GM23338 (cell line): ENCODE measurements at regions not wholly inside any gene's neighbourhood (a gene's known extent, or its start where the extent isn't known, plus 50 kb on each side); places are given as distances from the start of the nearest gene placed in this dataset.

Experiments
- ATAC-seq: fragments of 200-7000 bp; cut with Tn5 transposase; 3 replicates; pipeline ENCODE4 v1.9.1; 2020
- DNase-seq: peaks from one replicate; pipeline ENCODE4 v3.0.0-alpha.2; 2015; ENCODE audit warnings: low spot score
- H2AFZ ChIP-seq: fragments of 200-600 bp; sonication (generic); 2 replicates; pipeline ENCODE4 v1.8.0; 2016; ENCODE audit warnings: antibody characterized with exemption, mild to moderate bottlenecking, moderate library complexity
- H3F3A ChIP-seq: fragments of 200-600 bp; sonication (generic); replicated peaks from 2 replicates; pipeline ENCODE4 v1.8.0; 2017; ENCODE audit warnings: antibody characterized with exemption, mixed run types, low read depth
- H3K27ac ChIP-seq: fragments of 200-600 bp; sonication (generic); 2 replicates; pipeline ENCODE4 v1.6.1; 2016; ENCODE audit warnings: low read depth
- H3K27me3 ChIP-seq: fragments of 200-600 bp; sonication (generic); 2 replicates; pipeline ENCODE4 v1.8.0; 2016; ENCODE audit warnings: mild to moderate bottlenecking, mixed run types, moderate library complexity; ENCODE audit not compliant: insufficient read depth
- H3K36me3 ChIP-seq: fragments of 200-600 bp; sonication (generic); 2 replicates; pipeline ENCODE4 v1.8.0; 2016; ENCODE audit warnings: mild to moderate bottlenecking; ENCODE audit not compliant: insufficient read depth
- H3K4me1 ChIP-seq: fragments of 200-600 bp; sonication (generic); 2 replicates; pipeline ENCODE4 v1.8.0; 2016; ENCODE audit warnings: mild to moderate bottlenecking, moderate library complexity; ENCODE audit not compliant: insufficient read depth
- H3K4me2 ChIP-seq: fragments of 200-600 bp; sonication (generic); 2 replicates; pipeline ENCODE4 v1.7.1; 2017; ENCODE audit warnings: mixed run types
- H3K4me3 ChIP-seq: fragments of 200-600 bp; sonication (generic); 2 replicates; pipeline ENCODE4 v1.6.1; 2016; ENCODE audit warnings: mixed run types
- H3K79me2 ChIP-seq: fragments of 200-600 bp; sonication (generic); replicated peaks from 2 replicates; pipeline ENCODE4 v1.8.0; 2017; ENCODE audit warnings: mild to moderate bottlenecking; ENCODE audit not compliant: insufficient read depth
- H3K9me2 ChIP-seq: fragments of 200-600 bp; sonication (generic); 2 replicates; pipeline ENCODE4 v1.8.0; 2017; ENCODE audit not compliant: insufficient read depth
- H4K20me1 ChIP-seq: fragments of 200-600 bp; sonication (generic); replicated peaks from 2 replicates; pipeline ENCODE4 v1.8.0; 2017; ENCODE audit warnings: mild to moderate bottlenecking; ENCODE audit not compliant: insufficient read depth
- H3K27ac Mint-ChIP-seq: 2 replicates; pipeline ENCODE4 v1.8.0; 2020; ENCODE audit warnings: inconsistent platforms, mild to moderate bottlenecking, moderate library complexity, mixed read lengths
- H3K27me3 Mint-ChIP-seq: 3 replicates; pipeline ENCODE4 v1.8.0; 2022; ENCODE audit warnings: low read depth, mild to moderate bottlenecking, moderate library complexity, mixed read lengths, inconsistent platforms; ENCODE audit not compliant: insufficient read depth, poor library complexity
- H3K36me3 Mint-ChIP-seq: 3 replicates; pipeline ENCODE4 v1.8.0; 2021; ENCODE audit warnings: low read depth, mild to moderate bottlenecking, inconsistent platforms, moderate library complexity, mixed read lengths
- H3K4me1 Mint-ChIP-seq: 3 replicates; pipeline ENCODE4 v1.8.0; 2020; ENCODE audit warnings: mild to moderate bottlenecking, inconsistent platforms, mixed read lengths
- H3K4me3 Mint-ChIP-seq: 3 replicates; pipeline ENCODE4 v1.8.0; 2021; ENCODE audit warnings: moderate library complexity, mild to moderate bottlenecking, inconsistent platforms, mixed read lengths
- H3K9me3 Mint-ChIP-seq: 3 replicates; pipeline ENCODE4 v1.8.0; 2020; ENCODE audit warnings: moderate library complexity, mild to moderate bottlenecking, inconsistent platforms, mixed read lengths
- CREB1 ChIP-seq: fragments of 250-450 bp; sonication (Bioruptor Pico); IDR thresholded peaks from 2 replicates; pipeline ENCODE4 v1.5.0; 2020; ENCODE audit warnings: low read depth, mild to moderate bottlenecking, moderate library complexity
- EZH2 ChIP-seq: fragments of 200-600 bp; sonication (generic); IDR thresholded peaks from one replicate; pipeline ENCODE4 v1.8.0; 2017; ENCODE audit warnings: antibody characterized with exemption, mild to moderate bottlenecking, low read depth; ENCODE audit not compliant: unreplicated experiment
- EZH2phosphoT487 ChIP-seq: fragments of 200-600 bp; sonication (generic); IDR thresholded peaks from one replicate; pipeline ENCODE4 v1.8.1; 2018; ENCODE audit warnings: antibody characterized with exemption; ENCODE audit not compliant: unreplicated experiment
- JUNB ChIP-seq: IDR thresholded peaks from one replicate; pipeline ENCODE4 v1.6.1; 2016; ENCODE audit warnings: antibody characterized with exemption; ENCODE audit not compliant: unreplicated experiment
- NANOG ChIP-seq: IDR thresholded peaks from 2 replicates; pipeline ENCODE4 v1.6.1; 2016; ENCODE audit warnings: antibody characterized with exemption, borderline replicate concordance
- POLR2AphosphoS5 ChIP-seq: IDR thresholded peaks from 2 replicates; pipeline ENCODE4 v1.6.1; 2016; ENCODE audit warnings: antibody characterized with exemption, low read depth
- ZNF114 ChIP-seq: fragments of 250-450 bp; sonication (Bioruptor Pico); IDR thresholded peaks from 2 replicates; pipeline ENCODE4 v1.5.0; 2020; ENCODE audit warnings: mild to moderate bottlenecking, moderate library complexity
- ZNF331 ChIP-seq: fragments of 250-450 bp; sonication (Bioruptor Pico); IDR thresholded peaks from 2 replicates; pipeline ENCODE4 v1.5.0; 2020; ENCODE audit warnings: low read depth, mild to moderate bottlenecking, moderate library complexity
- TF ChIP-seq, protein P1 (sequence below): fragments of 250-450 bp; sonication (Bioruptor Pico); IDR thresholded peaks from 2 replicates; pipeline ENCODE4 v1.5.0; 2020; ENCODE audit warnings: mild to moderate bottlenecking, moderate library complexity
- TF ChIP-seq, protein P2 (sequence below): IDR thresholded peaks from 2 replicates; pipeline ENCODE4 v1.6.1; 2016; ENCODE audit warnings: antibody characterized with exemption
- TF ChIP-seq, protein P3 (sequence below), 2 experiments: fragments of 200-600 bp in 1 of 2; sonication (generic) in 1 of 2; conservative IDR thresholded peaks; 2 replicates each; pipeline versions ENCODE4 v1.5.1 to v1.6.1; 2016 to 2017; ENCODE audit warnings: antibody characterized with exemption in 2 of 2, low read depth in 2 of 2, mild to moderate bottlenecking in 2 of 2, moderate library complexity in 1 of 2

DNA sequence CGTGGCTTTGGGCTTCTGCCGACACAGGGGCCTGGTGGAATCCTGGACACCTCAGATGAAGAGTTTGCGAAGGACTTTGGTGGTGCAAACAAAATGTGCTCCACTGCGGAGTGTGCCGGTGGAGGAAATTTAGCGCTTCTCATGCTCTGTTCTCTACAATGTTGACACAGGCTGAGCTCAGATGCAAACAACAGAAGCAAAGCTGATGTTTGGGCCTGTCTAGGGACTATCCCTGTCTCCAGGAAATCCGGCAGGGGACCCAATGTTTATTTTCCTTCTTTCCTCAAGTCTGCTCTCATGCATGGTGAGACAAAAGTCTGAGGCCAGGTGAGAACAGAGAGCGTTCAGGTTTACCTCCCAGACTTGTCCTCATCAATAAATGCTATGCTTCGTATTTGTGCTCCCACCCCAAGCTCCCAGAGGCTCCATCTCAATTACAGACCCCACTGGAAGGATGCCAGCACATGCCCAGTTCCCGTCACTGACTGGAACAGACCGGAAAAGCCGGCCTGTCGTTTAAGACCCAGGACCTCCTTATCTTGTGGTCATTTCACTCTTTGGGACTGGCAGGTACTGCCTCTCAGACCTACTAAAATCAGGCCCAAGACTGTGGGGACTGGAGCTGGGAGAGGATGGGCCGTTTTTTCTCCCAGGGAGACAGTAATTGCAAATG lies 105.7 kb upstream of the B3GAT1 start:
- no peak for ATAC-seq
- no peaks in the 10 kb centered on the region for H3F3A ChIP-seq
- no peak overlapping the region for H3K27ac Mint-ChIP-seq

DNA sequence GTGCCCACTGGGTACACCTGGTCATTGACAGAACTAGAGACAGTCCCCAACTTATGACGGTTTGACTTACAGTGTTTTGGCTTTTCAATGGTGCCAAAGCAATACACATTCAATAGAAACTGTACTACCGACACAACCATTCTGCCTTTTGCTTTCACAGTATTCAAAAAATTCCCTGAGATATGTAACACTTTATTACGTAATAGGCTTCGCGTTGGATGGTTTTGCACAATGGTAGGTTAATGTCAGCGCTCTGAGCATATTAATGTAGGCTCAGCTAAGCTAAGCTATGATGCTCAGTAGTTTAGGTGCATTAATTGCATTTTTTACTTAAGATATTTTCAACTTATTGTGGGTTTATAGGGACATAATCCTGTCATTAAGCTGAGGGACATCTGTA lies 105.1 kb upstream of the B3GAT1 start:
- no peak for ATAC-seq
- peaks cover 17% of the 10 kb centered on the region for H3K4me1 Mint-ChIP-seq
- no peaks in the 10 kb centered on the region; the same call in 1 of the 2 replicates for H3K4me1 ChIP-seq
- TF ChIP-seq, protein P1, sequence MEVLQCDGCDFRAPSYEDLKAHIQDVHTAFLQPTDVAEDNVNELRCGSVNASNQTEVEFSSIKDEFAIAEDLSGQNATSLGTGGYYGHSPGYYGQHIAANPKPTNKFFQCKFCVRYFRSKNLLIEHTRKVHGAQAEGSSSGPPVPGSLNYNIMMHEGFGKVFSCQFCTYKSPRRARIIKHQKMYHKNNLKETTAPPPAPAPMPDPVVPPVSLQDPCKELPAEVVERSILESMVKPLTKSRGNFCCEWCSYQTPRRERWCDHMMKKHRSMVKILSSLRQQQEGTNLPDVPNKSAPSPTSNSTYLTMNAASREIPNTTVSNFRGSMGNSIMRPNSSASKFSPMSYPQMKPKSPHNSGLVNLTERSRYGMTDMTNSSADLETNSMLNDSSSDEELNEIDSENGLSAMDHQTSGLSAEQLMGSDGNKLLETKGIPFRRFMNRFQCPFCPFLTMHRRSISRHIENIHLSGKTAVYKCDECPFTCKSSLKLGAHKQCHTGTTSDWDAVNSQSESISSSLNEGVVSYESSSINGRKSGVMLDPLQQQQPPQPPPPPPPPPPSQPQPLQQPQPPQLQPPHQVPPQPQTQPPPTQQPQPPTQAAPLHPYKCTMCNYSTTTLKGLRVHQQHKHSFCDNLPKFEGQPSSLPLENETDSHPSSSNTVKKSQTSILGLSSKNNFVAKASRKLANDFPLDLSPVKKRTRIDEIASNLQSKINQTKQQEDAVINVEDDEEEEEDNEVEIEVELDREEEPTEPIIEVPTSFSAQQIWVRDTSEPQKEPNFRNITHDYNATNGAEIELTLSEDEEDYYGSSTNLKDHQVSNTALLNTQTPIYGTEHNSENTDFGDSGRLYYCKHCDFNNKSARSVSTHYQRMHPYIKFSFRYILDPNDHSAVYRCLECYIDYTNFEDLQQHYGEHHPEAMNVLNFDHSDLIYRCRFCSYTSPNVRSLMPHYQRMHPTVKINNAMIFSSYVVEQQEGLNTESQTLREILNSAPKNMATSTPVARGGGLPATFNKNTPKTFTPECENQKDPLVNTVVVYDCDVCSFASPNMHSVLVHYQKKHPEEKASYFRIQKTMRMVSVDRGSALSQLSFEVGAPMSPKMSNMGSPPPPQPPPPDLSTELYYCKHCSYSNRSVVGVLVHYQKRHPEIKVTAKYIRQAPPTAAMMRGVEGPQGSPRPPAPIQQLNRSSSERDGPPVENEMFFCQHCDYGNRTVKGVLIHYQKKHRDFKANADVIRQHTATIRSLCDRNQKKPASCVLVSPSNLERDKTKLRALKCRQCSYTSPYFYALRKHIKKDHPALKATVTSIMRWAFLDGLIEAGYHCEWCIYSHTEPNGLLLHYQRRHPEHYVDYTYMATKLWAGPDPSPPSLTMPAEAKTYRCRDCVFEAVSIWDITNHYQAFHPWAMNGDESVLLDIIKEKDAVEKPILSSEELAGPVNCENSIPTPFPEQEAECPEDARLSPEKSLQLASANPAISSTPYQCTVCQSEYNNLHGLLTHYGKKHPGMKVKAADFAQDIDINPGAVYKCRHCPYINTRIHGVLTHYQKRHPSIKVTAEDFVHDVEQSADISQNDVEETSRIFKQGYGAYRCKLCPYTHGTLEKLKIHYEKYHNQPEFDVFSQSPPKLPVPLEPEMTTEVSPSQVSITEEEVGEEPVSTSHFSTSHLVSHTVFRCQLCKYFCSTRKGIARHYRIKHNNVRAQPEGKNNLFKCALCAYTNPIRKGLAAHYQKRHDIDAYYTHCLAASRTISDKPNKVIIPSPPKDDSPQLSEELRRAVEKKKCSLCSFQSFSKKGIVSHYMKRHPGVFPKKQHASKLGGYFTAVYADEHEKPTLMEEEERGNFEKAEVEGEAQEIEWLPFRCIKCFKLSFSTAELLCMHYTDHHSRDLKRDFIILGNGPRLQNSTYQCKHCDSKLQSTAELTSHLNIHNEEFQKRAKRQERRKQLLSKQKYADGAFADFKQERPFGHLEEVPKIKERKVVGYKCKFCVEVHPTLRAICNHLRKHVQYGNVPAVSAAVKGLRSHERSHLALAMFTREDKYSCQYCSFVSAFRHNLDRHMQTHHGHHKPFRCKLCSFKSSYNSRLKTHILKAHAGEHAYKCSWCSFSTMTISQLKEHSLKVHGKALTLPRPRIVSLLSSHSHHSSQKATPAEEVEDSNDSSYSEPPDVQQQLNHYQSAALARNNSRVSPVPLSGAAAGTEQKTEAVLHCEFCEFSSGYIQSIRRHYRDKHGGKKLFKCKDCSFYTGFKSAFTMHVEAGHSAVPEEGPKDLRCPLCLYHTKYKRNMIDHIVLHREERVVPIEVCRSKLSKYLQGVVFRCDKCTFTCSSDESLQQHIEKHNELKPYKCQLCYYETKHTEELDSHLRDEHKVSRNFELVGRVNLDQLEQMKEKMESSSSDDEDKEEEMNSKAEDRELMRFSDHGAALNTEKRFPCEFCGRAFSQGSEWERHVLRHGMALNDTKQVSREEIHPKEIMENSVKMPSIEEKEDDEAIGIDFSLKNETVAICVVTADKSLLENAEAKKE (CRISPR knock-in tag): no peak
- TF ChIP-seq ZNF114 (CRISPR knock-in tag): no peak
- no peak for TF ChIP-seq NANOG
- no peak for TF ChIP-seq JUNB
- TF ChIP-seq, protein P2, sequence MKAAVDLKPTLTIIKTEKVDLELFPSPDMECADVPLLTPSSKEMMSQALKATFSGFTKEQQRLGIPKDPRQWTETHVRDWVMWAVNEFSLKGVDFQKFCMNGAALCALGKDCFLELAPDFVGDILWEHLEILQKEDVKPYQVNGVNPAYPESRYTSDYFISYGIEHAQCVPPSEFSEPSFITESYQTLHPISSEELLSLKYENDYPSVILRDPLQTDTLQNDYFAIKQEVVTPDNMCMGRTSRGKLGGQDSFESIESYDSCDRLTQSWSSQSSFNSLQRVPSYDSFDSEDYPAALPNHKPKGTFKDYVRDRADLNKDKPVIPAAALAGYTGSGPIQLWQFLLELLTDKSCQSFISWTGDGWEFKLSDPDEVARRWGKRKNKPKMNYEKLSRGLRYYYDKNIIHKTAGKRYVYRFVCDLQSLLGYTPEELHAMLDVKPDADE: no peak
- no peak for TF ChIP-seq ZNF331 (CRISPR knock-in tag)
- no peak for TF ChIP-seq EZH2phosphoT487
- TF ChIP-seq CREB1 (CRISPR knock-in tag): no peak
- no peak for TF ChIP-seq EZH2

More for the DNA sequence above, 105.7 kb upstream of the B3GAT1 start:
- no peaks in the 10 kb centered on the region for H3K36me3 Mint-ChIP-seq
- H3K27me3 ChIP-seq: no peaks in the 10 kb centered on the region
- DNase-seq: no peak
- H3K36me3 ChIP-seq: no peaks in the 10 kb centered on the region
- H3K4me1 Mint-ChIP-seq: peaks cover 17% of the 10 kb centered on the region
- no peaks in the 10 kb centered on the region for H3K79me2 ChIP-seq
- TF ChIP-seq CREB1 (CRISPR knock-in tag) (no peak), POLR2AphosphoS5 (no peak), EZH2phosphoT487 (no peak), NANOG (no peak), ZNF331 (CRISPR knock-in tag) (no peak)
- TF ChIP-seq, protein P3, sequence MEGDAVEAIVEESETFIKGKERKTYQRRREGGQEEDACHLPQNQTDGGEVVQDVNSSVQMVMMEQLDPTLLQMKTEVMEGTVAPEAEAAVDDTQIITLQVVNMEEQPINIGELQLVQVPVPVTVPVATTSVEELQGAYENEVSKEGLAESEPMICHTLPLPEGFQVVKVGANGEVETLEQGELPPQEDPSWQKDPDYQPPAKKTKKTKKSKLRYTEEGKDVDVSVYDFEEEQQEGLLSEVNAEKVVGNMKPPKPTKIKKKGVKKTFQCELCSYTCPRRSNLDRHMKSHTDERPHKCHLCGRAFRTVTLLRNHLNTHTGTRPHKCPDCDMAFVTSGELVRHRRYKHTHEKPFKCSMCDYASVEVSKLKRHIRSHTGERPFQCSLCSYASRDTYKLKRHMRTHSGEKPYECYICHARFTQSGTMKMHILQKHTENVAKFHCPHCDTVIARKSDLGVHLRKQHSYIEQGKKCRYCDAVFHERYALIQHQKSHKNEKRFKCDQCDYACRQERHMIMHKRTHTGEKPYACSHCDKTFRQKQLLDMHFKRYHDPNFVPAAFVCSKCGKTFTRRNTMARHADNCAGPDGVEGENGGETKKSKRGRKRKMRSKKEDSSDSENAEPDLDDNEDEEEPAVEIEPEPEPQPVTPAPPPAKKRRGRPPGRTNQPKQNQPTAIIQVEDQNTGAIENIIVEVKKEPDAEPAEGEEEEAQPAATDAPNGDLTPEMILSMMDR (conservative IDR thresholded peaks at IDR 0.05; ENCODE audit: low read depth in 2 of 2): no peak
- no peak overlapping the region for H3K4me3 Mint-ChIP-seq
- no peaks in the 10 kb centered on the region; the same call in 1 of the 2 replicates for H3K4me1 ChIP-seq
- no peak overlapping the region for H2AFZ ChIP-seq
- no peak overlapping the region for H3K4me2 ChIP-seq
- no peaks in the 10 kb centered on the region for H3K9me2 ChIP-seq
- H3K9me3 Mint-ChIP-seq: no peaks in the 10 kb centered on the region; the same call in 2 of the 3 replicates
- H4K20me1 ChIP-seq: no peaks in the 10 kb centered on the region
- H3K27me3 Mint-ChIP-seq: peaks cover 8% of the 10 kb centered on the region
- H3K27ac ChIP-seq: no peak overlapping the region
- no peak overlapping the region for H3K4me3 ChIP-seq

More for the DNA sequence above, 105.1 kb upstream of the B3GAT1 start:
- no peaks in the 10 kb centered on the region for H3K36me3 ChIP-seq
- no peaks in the 10 kb centered on the region for H4K20me1 ChIP-seq
- Mint-ChIP-seq H3K27ac (no peak overlapping the region), H3K9me3 (no peaks in the 10 kb centered on the region; the same call in 2 of the 3 replicates), H3K27me3 (peaks cover 8% of the 10 kb centered on the region), H3K4me3 (no peak overlapping the region), H3K36me3 (no peaks in the 10 kb centered on the region)
- H2AFZ ChIP-seq: no peak overlapping the region
- no peak for DNase-seq
- no peak overlapping the region for H3K4me2 ChIP-seq
- H3K27ac ChIP-seq: no peak overlapping the region
- no peaks in the 10 kb centered on the region for H3K9me2 ChIP-seq
- H3K27me3 ChIP-seq: no peaks in the 10 kb centered on the region
- H3K4me3 ChIP-seq: no peak overlapping the region
- no peaks in the 10 kb centered on the region for H3K79me2 ChIP-seq
- no peaks in the 10 kb centered on the region for H3F3A ChIP-seq
